GM12874 (cell line): ENCODE measurements at regions not wholly inside any gene's neighbourhood (a gene's known extent, or its start where the extent isn't known, plus 50 kb on each side); places are given as distances from the start of the nearest gene placed in this dataset.

Experiments used
- CTCF ChIP-seq: IDR thresholded peaks from 2 replicates; pipeline ENCODE4 v1.5.1; 2011; ENCODE audit warnings: low read depth, mild to moderate bottlenecking, control low read depth, low read length, moderate library complexity; ENCODE audit not compliant: insufficient read depth

- TF ChIP-seq CTCF = no peak
Measured at GRCh38 chr18:73645160-73645715, 502.4 kb downstream of the FBXO15 start.

- no peak for TF ChIP-seq CTCF
Measured at GRCh38 chr18:73639788-73640187, 507.8 kb downstream of the FBXO15 start.

- TF ChIP-seq CTCF = no peak
Measured at GRCh38 chr18:73638709-73639108, 508.9 kb downstream of the FBXO15 start.

- TF ChIP-seq CTCF = no peak
Measured at GRCh38 chr18:73636355-73636754, 511.3 kb downstream of the FBXO15 start.

- no peak for TF ChIP-seq CTCF
Measured at GRCh38 chr18:73626859-73627258, 520.8 kb downstream of the FBXO15 start.

GRCh38 chr18:73626221-73626620, 521.4 kb downstream of the FBXO15 start:
- TF ChIP-seq CTCF = no peak

- TF ChIP-seq CTCF = no peak
Measured at GRCh38 chr18:73621091-73621490, 526.5 kb downstream of the FBXO15 start.
